K562 (cell line): ENCODE measurements at regions not wholly inside any gene's neighbourhood (a gene's known extent, or its start where the extent isn't known, plus 50 kb on each side); places are given as distances from the start of the nearest gene placed in this dataset.

Experiments
- ATAC-seq: fragments of 200-7000 bp; cut with Tn5 transposase; 3 replicates; pipeline ENCODE4 v1.9.1; 2020; ENCODE audit warnings: moderate library complexity
- BruUV-seq: library from RNA; stranded (reverse); fragments of 400-500 nt; replicated peaks from 2 replicates; lab custom pipeline; 2021; lab: Mats Ljungman, UMichigan
- CTCF ChIA-PET: fragments of 300-600 bp; formaldehyde crosslinking; extraction: SDS; loops from one replicate; lab custom pipeline; 2021; ENCODE audit warnings: low intra/inter-chr PET ratio; lab: Yijun Ruan, JAX
- POLR2A ChIA-PET: fragments of 300-600, 350-650 bp; sonication (Branson Sonifier 250); formaldehyde crosslinking; extraction: SDS; loops from one replicate; lab custom pipeline; 2021; ENCODE audit warnings: antibody characterized with exemption, inconsistent platforms; lab: Yijun Ruan, JAX
- DNase-seq, 4 experiments: peaks; one replicate each; pipeline versions ENCODE4 v3.0.0 to v3.0.0-alpha.2; 2011 to 2018; ENCODE audit warnings: low spot score in 3 of 4, mixed read lengths in 3 of 4; ENCODE audit errors: extremely low read depth in 1 of 4
- FAIRE-seq: peaks from 2 replicates; lab custom pipeline; 2011; peaks lifted over from hg19 to GRCh38; lab: Jason Lieb, UNC
- H2AFZ ChIP-seq: 2 replicates; pipeline ENCODE4 v1.6.0; 2011; ENCODE audit warnings: low read depth, low read length, control low read depth, inconsistent platforms
- H3K27ac ChIP-seq: fragments of 200-600 bp; 3 replicates; pipeline ENCODE4 v1.8.0; 2011; ENCODE audit warnings: low read depth, mild to moderate bottlenecking, control low read depth, inconsistent platforms, low read length, moderate library complexity, mixed read lengths; ENCODE audit errors: extremely low read depth
- H3K27me3 ChIP-seq, 2 experiments: fragments of 300-600 bp in 1 of 2; 2 replicates in 1 of 2; 3 replicates in 1 of 2; pipeline versions ENCODE4 v1.6.0 to v1.8.0; 2011; ENCODE audit warnings: inconsistent platforms in 2 of 2, low read length in 2 of 2, mild to moderate bottlenecking in 1 of 2, mixed read lengths in 1 of 2, moderate library complexity in 1 of 2; ENCODE audit not compliant: control insufficient read depth in 2 of 2, insufficient read depth in 2 of 2
- H3K36me3 ChIP-seq: fragments of 300-600 bp; 3 replicates; pipeline ENCODE4 v1.8.0; 2011; ENCODE audit warnings: mild to moderate bottlenecking, low read length, inconsistent platforms; ENCODE audit not compliant: control insufficient read depth, insufficient read depth
- H3K4me1 ChIP-seq, 2 experiments: fragments of 200-600 bp in 1 of 2; replicated peaks in 1 of 2; 2 replicates in 1 of 2; 3 replicates in 1 of 2; pipeline versions ENCODE4 v1.5.1 to v1.8.0; 2011; ENCODE audit warnings: inconsistent platforms in 2 of 2, low read length in 2 of 2, mild to moderate bottlenecking in 1 of 2, mixed read lengths in 1 of 2, moderate library complexity in 1 of 2; ENCODE audit not compliant: control insufficient read depth in 2 of 2, insufficient read depth in 2 of 2
- H3K4me2 ChIP-seq: 2 replicates; pipeline ENCODE4 v1.6.1; 2011; ENCODE audit warnings: low read length, control low read depth, inconsistent platforms, mixed read lengths; ENCODE audit not compliant: insufficient read depth
- H3K4me3 ChIP-seq: fragments of 200-600 bp; sonication (generic), shearing (Covaris generic); 2 replicates; pipeline ENCODE4 v1.5.1; 2016; ENCODE audit warnings: control low read depth, inconsistent platforms
- H3K79me2 ChIP-seq: fragments of 200-600 bp; 3 replicates; pipeline ENCODE4 v1.8.0; 2011; ENCODE audit warnings: low read length, inconsistent platforms; ENCODE audit not compliant: control insufficient read depth, insufficient read depth
- H3K9ac ChIP-seq, 2 experiments: 2 replicates each; pipeline versions ENCODE4 v1.6.0 to v1.6.1; 2011; ENCODE audit warnings: low read depth in 2 of 2, low read length in 2 of 2, control low read depth in 1 of 2, inconsistent platforms in 1 of 2, mild to moderate bottlenecking in 1 of 2, mixed read lengths in 1 of 2; ENCODE audit not compliant: insufficient read depth in 1 of 2
- H3K9me1 ChIP-seq: one replicate; pipeline ENCODE4 v1.6.0; 2011; ENCODE audit warnings: inconsistent platforms, mild to moderate bottlenecking, low read length, moderate library complexity; ENCODE audit not compliant: control insufficient read depth, insufficient read depth
- H3K9me3 ChIP-seq: replicated peaks from 2 replicates; pipeline ENCODE4 v1.5.1; 2011; ENCODE audit warnings: low read depth, low read length, inconsistent platforms; ENCODE audit not compliant: control insufficient read depth, insufficient read depth
- H4K20me1 ChIP-seq: replicated peaks from 2 replicates; pipeline ENCODE4 v1.6.1; 2011; ENCODE audit warnings: low read length, inconsistent platforms, mixed read lengths; ENCODE audit not compliant: control insufficient read depth, insufficient read depth
- ARID1B ChIP-seq: fragments of 450-650 bp; IDR thresholded peaks from 2 replicates; pipeline ENCODE4 v1.6.1; 2016; ENCODE audit warnings: antibody characterized with exemption, mild to moderate bottlenecking, inconsistent platforms
- BRD4 ChIP-seq: fragments of 200-600 bp; sonication (generic); IDR thresholded peaks from 2 replicates; pipeline ENCODE4 v1.6.1; 2017; ENCODE audit warnings: inconsistent platforms
- CEBPB ChIP-seq: fragments of 450-650 bp; IDR thresholded peaks from 2 replicates; pipeline ENCODE4 v1.6.1; 2016; ENCODE audit warnings: missing genetic modification characterization, missing compliant biosample characterization
- EP300 ChIP-seq: IDR thresholded peaks from 2 replicates; pipeline ENCODE4 v1.6.1; 2012; ENCODE audit warnings: low read length, improper control_type of control experiment
- GATA2 ChIP-seq: sonication (generic); formaldehyde crosslinking; IDR thresholded peaks from 2 replicates; pipeline ENCODE4 v1.4.0; 2020; ENCODE audit warnings: mild to moderate bottlenecking, missing genetic modification reagents
- GATAD2B ChIP-seq: fragments of 450-650 bp; IDR thresholded peaks from 2 replicates; pipeline ENCODE4 v1.6.1; 2017; ENCODE audit warnings: mild to moderate bottlenecking, borderline replicate concordance
- GTF2A2 ChIP-seq: IDR thresholded peaks from 2 replicates; pipeline ENCODE4 v1.6.1; 2016; ENCODE audit warnings: mild to moderate bottlenecking, missing genetic modification characterization, missing compliant biosample characterization
- HNRNPL ChIP-seq: fragments of 200-400 bp; formaldehyde crosslinking; IDR thresholded peaks from 2 replicates; pipeline ENCODE4 v1.6.1; 2017; ENCODE audit warnings: low read depth, mild to moderate bottlenecking, low read length
- KDM1A ChIP-seq, 2 experiments: fragments of 450-650 bp; IDR thresholded peaks; 2 replicates each; pipeline ENCODE4 v1.6.1; 2016; ENCODE audit warnings: mild to moderate bottlenecking in 2 of 2
- LARP7 ChIP-seq: fragments of 450-650 bp; IDR thresholded peaks from 2 replicates; pipeline ENCODE4 v1.6.1; 2016
- NCOA1 ChIP-seq: fragments of 450-650 bp; IDR thresholded peaks from 2 replicates; pipeline ENCODE4 v1.6.1; 2016; ENCODE audit warnings: low read depth
- NR2F6 ChIP-seq: fragments of 450-650 bp; formaldehyde crosslinking; IDR thresholded peaks from 2 replicates; pipeline ENCODE4 v1.4.0; 2020; ENCODE audit warnings: mild to moderate bottlenecking
- NUFIP1 ChIP-seq: fragments of 450-650 bp; IDR thresholded peaks from 2 replicates; pipeline ENCODE4 v1.6.1; 2018; ENCODE audit not compliant: partially characterized antibody
- SAFB2 ChIP-seq: fragments of 200-400 bp; formaldehyde crosslinking; IDR thresholded peaks from 2 replicates; pipeline ENCODE4 v1.6.1; 2018; ENCODE audit warnings: borderline replicate concordance, low read length, low read depth, moderate library complexity; ENCODE audit not compliant: severe bottlenecking
- TBL1XR1 ChIP-seq, 2 experiments: IDR thresholded peaks; 2 replicates each; pipeline ENCODE4 v1.6.1; 2012; ENCODE audit warnings: improper control_type of control experiment in 2 of 2, low read length in 2 of 2, mild to moderate bottlenecking in 1 of 2
- ZBTB5 ChIP-seq: fragments of 450-650 bp; IDR thresholded peaks from 2 replicates; pipeline ENCODE4 v1.6.1; 2017; ENCODE audit warnings: antibody characterized with exemption
- ZFP91 ChIP-seq: sonication (generic); formaldehyde crosslinking; IDR thresholded peaks from 2 replicates; pipeline ENCODE4 v1.8.0; 2022; ENCODE audit warnings: mild to moderate bottlenecking, missing genetic modification reagents
- ZKSCAN1 ChIP-seq: fragments of 150-350 bp; IDR thresholded peaks from 2 replicates; pipeline ENCODE4 v1.6.1; 2016; ENCODE audit warnings: low read depth, low read length
- ZNF395 ChIP-seq: fragments of 200-800 bp; sonication (Bioruptor generic); IDR thresholded peaks from 2 replicates; pipeline ENCODE4 v1.6.1; 2017; ENCODE audit warnings: missing genetic modification characterization, missing compliant biosample characterization
- WGBS: fragments of 100-300 bp; shearing (Covaris generic); methylation state at CpG from one replicate; pipeline ENCODE4 v1.1.6; 2016; ENCODE audit warnings: low coverage, mixed read lengths; ENCODE audit not compliant: insufficient coverage; ENCODE audit errors: missing lambda C conversion rate; 5-methylcytosine and 5-hydroxymethylcytosine counted together
- in situ Hi-C: fragments of 300-500 bp; cut with MboI; formaldehyde crosslinking; loops from 4 replicates; pipeline ENCODE4 v1.15.0; 2018; ENCODE audit warnings: inconsistent platforms, mixed read lengths
- intact Hi-C: fragments of 100-400 bp; cut with micrococcal nuclease; formaldehyde crosslinking; loops from 2 replicates; pipeline ENCODE4 v1.14.2; 2022

GRCh38 chr3:177679568-177680471 lies 482.5 kb upstream of the TBL1XR1 start:
- FAIRE-seq (peak; percentile 74), DNase-seq (peak in 3 of 4 experiments; percentile 15 to 68 (median 60)), ATAC-seq (peak; percentile 67)
- ChIA-PET CTCF (no interaction called here), POLR2A (interaction anchor here (0.6 to 1.0 kb wide), 2 partner anchors 10 to 79 kb away, joined by 3 to 4 read pairs; no protein-coding TSS in a partner anchor)
- intact Hi-C loops (no loop called here), in situ Hi-C loops (no loop called here)
- no peaks in the 10 kb centered on the region for H3K9me3 ChIP-seq
- H3K9ac ChIP-seq = no peak overlapping the region
- no peaks in the 10 kb centered on the region for H3K9me1 ChIP-seq
- H2AFZ ChIP-seq = no peak overlapping the region
- H3K4me1 ChIP-seq = peaks cover 5 to 16% of the 10 kb centered on the region in 2 experiments; a peak in 4 of 5 replicates
- WGBS = 9% methylated on average over 5 of the region's 5 CpGs
- H3K4me3 ChIP-seq = no peak overlapping the region
- no peak overlapping the region for H3K4me2 ChIP-seq
- no TSS peak for BruUV-seq
- no peaks in the 10 kb centered on the region for H3K27me3 ChIP-seq
- peak overlapping the region; percentile 40; the same call in 2 of the 3 replicates for H3K27ac ChIP-seq
- H3K36me3 ChIP-seq = no peaks in the 10 kb centered on the region
- no peaks in the 10 kb centered on the region for H3K79me2 ChIP-seq
- no peaks in the 10 kb centered on the region for H4K20me1 ChIP-seq
- TF ChIP-seq HNRNPL (no peak), ZKSCAN1 (0 out of 2 replicates have a peak, but pooled peaks have one; percentile 17), GATAD2B (no peak), CEBPB (tag) (peak; percentile 33; the same call in 1 of the 2 replicates), NR2F6 (CRISPR knock-in tag) (no peak), EP300 (peak; percentile 66; the same call in 1 of the 2 replicates), ZNF395 (CRISPR knock-in tag) (no peak), SAFB2 (no peak), LARP7 (no peak), KDM1A (IDR thresholded peaks at IDR 0.05) (peak; percentile 66 to 72), NCOA1 (0 out of 2 replicates have a peak, but pooled peaks have one; percentile 24), ARID1B (peak; percentile 77), NUFIP1 (no peak), ZFP91 (CRISPR knock-in tag) (no peak), GATA2 (CRISPR knock-in tag) (no peak), BRD4 (no peak), TBL1XR1 (IDR thresholded peaks at IDR 0.05; ENCODE audit: low read length in 2 of 2) (peak in 1 of 2 experiments; percentile 50; a peak in 1 of 4 replicates), GTF2A2 (tag) (no peak), ZBTB5 (no peak)
